Neuronal stem cell (in vitro differentiated cells): ENCODE measurements at regions not wholly inside any gene's neighbourhood (a gene's known extent, or its start where the extent isn't known, plus 50 kb on each side); places are given as distances from the start of the nearest gene placed in this dataset.

ENCODE experiments used
- DNase-seq: peaks from one replicate; pipeline ENCODE4 v3.0.0-alpha.2; 2013; ENCODE audit warnings: low spot score
- H2AFZ ChIP-seq: one replicate; pipeline ENCODE4 v1.6.1; 2013; ENCODE audit warnings: mild to moderate bottlenecking, low read length, inconsistent platforms
- H2AK5ac ChIP-seq: 2 replicates; pipeline ENCODE4 v1.6.1; 2013; ENCODE audit warnings: low read depth, mild to moderate bottlenecking, inconsistent platforms, low read length, moderate library complexity, mixed read lengths
- H2BK120ac ChIP-seq: 2 replicates; pipeline ENCODE4 v1.6.1; 2013; ENCODE audit warnings: low read depth, mild to moderate bottlenecking, inconsistent platforms, low read length, moderate library complexity, mixed read lengths
- H2BK12ac ChIP-seq: one replicate; pipeline ENCODE4 v1.6.1; 2013; ENCODE audit warnings: low read length, inconsistent platforms
- H2BK15ac ChIP-seq: 2 replicates; pipeline ENCODE4 v1.6.1; 2013; ENCODE audit warnings: mild to moderate bottlenecking, low read length, inconsistent platforms, mixed read lengths
- H2BK5ac ChIP-seq: one replicate; pipeline ENCODE4 v1.6.1; 2013; ENCODE audit warnings: inconsistent platforms, mild to moderate bottlenecking, low read length, moderate library complexity
- H3K14ac ChIP-seq: one replicate; pipeline ENCODE4 v1.6.1; 2013; ENCODE audit warnings: low read length, inconsistent platforms
- H3K18ac ChIP-seq: 2 replicates; pipeline ENCODE4 v1.6.1; 2013; ENCODE audit warnings: low read length, inconsistent platforms
- H3K23ac ChIP-seq: 2 replicates; pipeline ENCODE4 v1.6.1; 2013; ENCODE audit warnings: low read depth, mild to moderate bottlenecking, mixed read lengths, low read length, inconsistent platforms; ENCODE audit not compliant: poor library complexity
- H3K27ac ChIP-seq: replicated peaks from 3 replicates; pipeline ENCODE4 v1.5.1; 2013; ENCODE audit warnings: low read length, inconsistent platforms
- H3K27me3 ChIP-seq, 3 experiments: 2 replicates each; pipeline ENCODE4 v1.6.1; 2013; ENCODE audit warnings: low read length in 3 of 3, mild to moderate bottlenecking in 2 of 3, inconsistent platforms in 1 of 3, low read depth in 1 of 3, mixed read lengths in 1 of 3, moderate library complexity in 1 of 3; ENCODE audit not compliant: control insufficient read depth in 3 of 3, insufficient read depth in 3 of 3
- H3K36me3 ChIP-seq, 2 donors: replicated peaks in 1 of 2; 2 replicates each; pipeline ENCODE4 v1.6.1; 2013; ENCODE audit warnings: low read length in 2 of 2; ENCODE audit not compliant: control insufficient read depth in 2 of 2, insufficient read depth in 2 of 2
- H3K4ac ChIP-seq: 2 replicates; pipeline ENCODE4 v1.6.1; 2013; ENCODE audit warnings: inconsistent platforms, mild to moderate bottlenecking, low read length, moderate library complexity
- H3K4me1 ChIP-seq, 2 donors: 1 replicate in 1 of 2; 2 replicates in 1 of 2; pipeline ENCODE4 v1.6.1; 2013; ENCODE audit warnings: low read length in 2 of 2, low read depth in 1 of 2; ENCODE audit not compliant: control insufficient read depth in 2 of 2, insufficient read depth in 1 of 2
- H3K4me2 ChIP-seq: one replicate; pipeline ENCODE4 v1.6.1; 2013; ENCODE audit warnings: mild to moderate bottlenecking, low read length, inconsistent platforms; ENCODE audit not compliant: insufficient read depth, poor library complexity, severe bottlenecking
- H3K4me3 ChIP-seq, 2 donors: 2 replicates each; pipeline ENCODE4 v1.5.1; 2013; ENCODE audit warnings: low read length in 2 of 2, mild to moderate bottlenecking in 2 of 2, inconsistent platforms in 1 of 2, moderate library complexity in 1 of 2
- H3K79me1 ChIP-seq: one replicate; pipeline ENCODE4 v1.6.1; 2013; ENCODE audit warnings: low read depth, mild to moderate bottlenecking, inconsistent platforms, low read length, moderate library complexity
- H3K9ac ChIP-seq: one replicate; pipeline ENCODE4 v1.6.1; 2013; ENCODE audit warnings: mild to moderate bottlenecking, low read depth, low read length, inconsistent platforms; ENCODE audit not compliant: poor library complexity
- H3K9me3 ChIP-seq, 2 donors: replicated peaks in 1 of 2; 2 replicates each; pipeline versions ENCODE3 to v1.6.1; 2013; ENCODE audit warnings: low read length in 2 of 2, mild to moderate bottlenecking in 2 of 2, inconsistent platforms in 1 of 2, low read depth in 1 of 2, mixed read lengths in 1 of 2, moderate library complexity in 1 of 2; ENCODE audit not compliant: control insufficient read depth in 2 of 2, insufficient read depth in 1 of 2
- H4K8ac ChIP-seq: one replicate; pipeline ENCODE4 v1.6.1; 2013; ENCODE audit warnings: low read depth, mild to moderate bottlenecking, inconsistent platforms, low read length, moderate library complexity
- H4K91ac ChIP-seq: one replicate; pipeline ENCODE4 v1.6.1; 2013; ENCODE audit warnings: low read length, low read depth, mild to moderate bottlenecking, inconsistent platforms; ENCODE audit not compliant: poor library complexity
- WGBS, 2 donors: extraction: QIAGEN DNeasy Blood & Tissue Kit; methylation state at CpG; one replicate each; pipeline ENCODE4 v1.1.7; 2013; ENCODE audit warnings: missing lambda C conversion rate in 2 of 2, mixed read lengths in 1 of 2; ENCODE audit not compliant: insufficient read length in 2 of 2, insufficient replicate concordance in 1 of 2; ENCODE audit errors: extremely low coverage in 2 of 2; 5-methylcytosine and 5-hydroxymethylcytosine counted together

- no peak for DNase-seq
- Histone ChIP-seq H3K4me2 (no peak overlapping the region), H3K4ac (no peak overlapping the region), H3K27me3 (no peaks in the 10 kb centered on the region), H3K36me3 (no peaks in the 10 kb centered on the region), H2AK5ac (no peak overlapping the region), H2AFZ (no peak overlapping the region), H4K8ac (no peak overlapping the region), H2BK15ac (no peak overlapping the region), H3K4me3 (no peak overlapping the region), H3K27ac (no peak overlapping the region), H3K4me1 (no peaks in the 10 kb centered on the region), H3K23ac (no peak overlapping the region), H3K14ac (no peak overlapping the region), H4K91ac (no peak overlapping the region), H2BK120ac (no peak overlapping the region), H3K9ac (no peak overlapping the region), H3K18ac (no peak overlapping the region), H2BK5ac (no peak overlapping the region), H3K9me3 (no peaks in the 10 kb centered on the region), H3K79me1 (no peaks in the 10 kb centered on the region), H2BK12ac (no peak overlapping the region)
- no CpG with 5 or more reads among the region's 4 CpGs for WGBS, 2 donors
Observed at GRCh38 chr3:20652231-20652986, 466.4 kb upstream of the SGO1 start.

GRCh38 chr3:20648921-20649381, 462.9 kb upstream of the SGO1 start:
- Histone ChIP-seq H2BK5ac (no peak overlapping the region), H3K4me3 (no peak overlapping the region), H3K4me1 (no peaks in the 10 kb centered on the region), H2AFZ (no peak overlapping the region), H4K8ac (no peak overlapping the region), H4K91ac (no peak overlapping the region), H2BK15ac (no peak overlapping the region), H3K79me1 (no peaks in the 10 kb centered on the region), H3K9ac (no peak overlapping the region), H3K27me3 (no peaks in the 10 kb centered on the region), H3K27ac (no peak overlapping the region), H2AK5ac (no peak overlapping the region), H3K14ac (no peak overlapping the region), H3K9me3 (no peaks in the 10 kb centered on the region), H2BK120ac (no peak overlapping the region), H3K4ac (no peak overlapping the region), H3K36me3 (no peaks in the 10 kb centered on the region), H3K18ac (no peak overlapping the region), H3K4me2 (no peak overlapping the region), H2BK12ac (no peak overlapping the region), H3K23ac (no peak overlapping the region)
- no CpG with 5 or more reads among the region's 2 CpGs for WGBS, 2 donors
- no peak for DNase-seq

- Histone ChIP-seq H3K36me3 (no peaks in the 10 kb centered on the region), H2BK5ac (no peak overlapping the region), H3K4me3 (no peak overlapping the region), H2BK15ac (no peak overlapping the region), H3K27me3 (no peaks in the 10 kb centered on the region), H3K9ac (no peak overlapping the region), H4K8ac (no peak overlapping the region), H2BK12ac (no peak overlapping the region), H2BK120ac (no peak overlapping the region), H2AK5ac (no peak overlapping the region), H3K79me1 (no peaks in the 10 kb centered on the region), H3K23ac (no peak overlapping the region), H3K4me2 (no peak overlapping the region), H4K91ac (no peak overlapping the region), H3K18ac (no peak overlapping the region), H3K4ac (no peak overlapping the region), H3K14ac (no peak overlapping the region), H3K27ac (no peak overlapping the region), H3K4me1 (no peaks in the 10 kb centered on the region), H3K9me3 (no peaks in the 10 kb centered on the region), H2AFZ (no peak overlapping the region)
- no peak for DNase-seq
- no CpG with 5 or more reads among the region's 2 CpGs for WGBS, 2 donors
Observed at GRCh38 chr3:20648294-20648693, 462.3 kb upstream of the SGO1 start.

GRCh38 chr3:20646425-20646824, 460.4 kb upstream of the SGO1 start:
- Histone ChIP-seq H3K18ac (no peak overlapping the region), H2AFZ (no peak overlapping the region), H4K8ac (no peak overlapping the region), H3K27ac (no peak overlapping the region), H3K36me3 (no peaks in the 10 kb centered on the region), H3K9me3 (no peaks in the 10 kb centered on the region), H2BK15ac (no peak overlapping the region), H3K4me3 (no peak overlapping the region), H3K14ac (no peak overlapping the region), H3K23ac (no peak overlapping the region), H2BK12ac (no peak overlapping the region), H3K79me1 (no peaks in the 10 kb centered on the region), H3K9ac (no peak overlapping the region), H3K4ac (no peak overlapping the region), H3K4me1 (no peaks in the 10 kb centered on the region), H3K4me2 (no peak overlapping the region), H2AK5ac (no peak overlapping the region), H2BK5ac (no peak overlapping the region), H4K91ac (no peak overlapping the region), H2BK120ac (no peak overlapping the region), H3K27me3 (no peaks in the 10 kb centered on the region)
- DNase-seq: no peak
- WGBS, 2 donors: no CpG with 5 or more reads among the region's 1 CpG
